ENCODE measurements at regions not wholly inside any gene's neighbourhood (a gene's known extent, or its start where the extent isn't known, plus 50 kb on each side); places are given as distances from the start of the nearest gene placed in this dataset.
"Not testable (repeated sequence)": the region's sequence is repeated elsewhere in the genome, so short reads cannot be mapped to it uniquely, and the experiment has no call there.

- no peak overlapping the region for H3K4me3 ChIP-seq (ENCODE audit: low read length)
- DNase-seq (ENCODE audit: low read depth) = no peak
- TF ChIP-seq CTCF (conservative IDR thresholded peaks at IDR 0.05; ENCODE audit: low read depth, low read length) = no peak
Measured at GRCh38 chr18:68391801-68392200, 323.1 kb downstream of the TMX3 start.

- TF ChIP-seq CTCF (conservative IDR thresholded peaks at IDR 0.05; ENCODE audit: low read depth, low read length) = no peak
- H3K4me3 ChIP-seq (ENCODE audit: low read length) = no peak overlapping the region
- DNase-seq (ENCODE audit: low read depth) = no peak
Measured at GRCh38 chr18:68387246-68387645, 327.7 kb downstream of the TMX3 start.

- not testable (repeated sequence) for DNase-seq (ENCODE audit: low read depth); H3K4me3 ChIP-seq (ENCODE audit: low read length)
Measured at GRCh38 chr18:68383979-68384378, 330.9 kb downstream of the TMX3 start.

- no peak overlapping the region for H3K4me3 ChIP-seq (ENCODE audit: low read length)
- no peak for TF ChIP-seq CTCF (conservative IDR thresholded peaks at IDR 0.05; ENCODE audit: low read depth, low read length)
- peak; percentile 3 for DNase-seq (ENCODE audit: low read depth)
Measured at GRCh38 chr18:68376926-68377325, 338.0 kb downstream of the TMX3 start.

- DNase-seq (ENCODE audit: low read depth) = no peak
- no peak for TF ChIP-seq CTCF (conservative IDR thresholded peaks at IDR 0.05; ENCODE audit: low read depth, low read length)
- H3K4me3 ChIP-seq (ENCODE audit: low read length) = no peak overlapping the region
Measured at GRCh38 chr18:68362907-68363306, 352.0 kb downstream of the TMX3 start.

GRCh38 chr18:68355637-68356036 lies 359.3 kb downstream of the TMX3 start:
- no peak for TF ChIP-seq CTCF (conservative IDR thresholded peaks at IDR 0.05; ENCODE audit: low read depth, low read length)
- no peak overlapping the region for H3K4me3 ChIP-seq (ENCODE audit: low read length)
- DNase-seq (ENCODE audit: low read depth) = no peak

- no peak for TF ChIP-seq CTCF (conservative IDR thresholded peaks at IDR 0.05; ENCODE audit: low read depth, low read length)
- DNase-seq (ENCODE audit: low read depth) = no peak
- no peak overlapping the region for H3K4me3 ChIP-seq (ENCODE audit: low read length)
Measured at GRCh38 chr18:68354176-68354575, 360.7 kb downstream of the TMX3 start.

All from retinal pigment epithelial cell (primary cell).